Body of pancreas (tissue), 4 donors: ENCODE measurements at regions not wholly inside any gene's neighbourhood (a gene's known extent, or its start where the extent isn't known, plus 50 kb on each side); places are given as distances from the start of the nearest gene placed in this dataset.

Experiments used
- ATAC-seq: fragments of 150-250 bp; one replicate; pipeline ENCODE4 v1.9.1; 2016
- DNase-seq, 4 donors: peaks; one replicate each; pipeline ENCODE4 v3.0.0-alpha.2; 2019
- H3K27ac ChIP-seq, 4 donors: fragments of 200-600 bp; sonication (generic); 1 replicate in 3 of 4; 2 replicates in 1 of 4; pipeline versions ENCODE4 v1.5.1 to v1.6.1; 2016 to 2019; ENCODE audit warnings: mild to moderate bottlenecking in 1 of 4, mixed read lengths in 1 of 4, moderate library complexity in 1 of 4
- H3K27me3 ChIP-seq, 2 donors: fragments of 200-600 bp; sonication (generic); one replicate each; pipeline ENCODE4 v1.6.0; 2016; ENCODE audit warnings: mild to moderate bottlenecking in 1 of 2
- H3K36me3 ChIP-seq, 2 donors: fragments of 200-600 bp; sonication (generic); replicated peaks in 1 of 2; 2 replicates each; pipeline ENCODE4 v1.5.1; 2016; ENCODE audit warnings: low read depth in 2 of 2; ENCODE audit not compliant: insufficient read depth in 1 of 2
- H3K4me1 ChIP-seq: fragments of 200-600 bp; sonication (generic); one replicate; pipeline ENCODE4 v1.6.0; 2016
- H3K4me3 ChIP-seq, 2 donors: fragments of 200-600 bp; sonication (generic); 1 replicate in 1 of 2; 2 replicates in 1 of 2; pipeline ENCODE4 v1.5.1; 2016 to 2019
- H3K9me3 ChIP-seq, 3 donors: fragments of 200-600 bp; sonication (generic); 1 replicate in 2 of 3; 2 replicates in 1 of 3; pipeline ENCODE4 v1.5.1; 2016
- POLR2A ChIP-seq, 3 donors: fragments of 450-650 bp; IDR thresholded peaks; one replicate each; pipeline ENCODE4 v1.6.1; 2016; ENCODE audit warnings: antibody characterized with exemption in 3 of 3, mild to moderate bottlenecking in 2 of 3
- WGBS, 2 donors: methylation state at CpG; one replicate each; pipeline ENCODE4 v1.1.5; 2017; 5-methylcytosine and 5-hydroxymethylcytosine counted together
- intact Hi-C: fragments of 100-400 bp; cut with DNase I; formaldehyde crosslinking; loops from one replicate; pipeline ENCODE4 v1.15.1; 2023
- TF ChIP-seq, protein P1 (sequence below), 7 experiments: fragments of 450-650 bp in 4 of 7; fragments of 200-600 bp in 3 of 7; sonication (generic) in 3 of 7; IDR thresholded peaks; one replicate each; pipeline ENCODE4 v1.5.1; 2016 to 2019; ENCODE audit warnings: antibody characterized with exemption in 7 of 7

DNA sequence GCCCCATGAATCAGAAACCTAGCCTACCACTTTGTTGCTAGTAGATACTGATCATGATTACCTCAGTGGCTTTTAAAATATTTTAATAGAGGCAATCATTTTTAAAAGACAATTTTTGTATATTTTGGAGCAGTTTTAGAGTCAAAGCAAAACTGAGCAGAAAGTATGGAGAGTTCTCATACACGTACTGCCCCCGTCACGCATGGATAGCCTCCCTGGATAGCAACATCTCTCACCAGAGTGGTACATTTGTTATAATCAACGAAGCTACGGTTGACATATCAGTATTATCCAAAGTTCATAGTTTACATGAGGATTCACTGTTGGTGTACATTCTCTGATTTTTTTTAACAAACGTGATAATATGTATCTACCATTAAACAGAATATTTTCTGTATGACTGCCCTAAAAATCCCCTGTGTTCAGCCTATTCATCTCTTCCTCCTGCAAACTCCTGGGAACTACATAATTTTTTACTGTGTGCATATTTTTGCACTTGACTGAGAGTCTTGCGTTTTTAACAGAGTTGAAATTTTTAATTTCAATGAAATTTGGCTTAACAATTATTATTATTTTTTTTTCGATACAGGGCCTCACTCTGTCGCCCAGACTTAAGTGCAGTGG, 1436.8 kb upstream of the PCDH9 start:
- DNase-seq (no peak), ATAC-seq (no peak)
- Histone ChIP-seq H3K9me3 (no peaks in the 10 kb centered on the region), H3K4me3 (no peak overlapping the region), H3K27ac (no peak overlapping the region), H3K4me1 (no peaks in the 10 kb centered on the region), H3K36me3 (no peaks in the 10 kb centered on the region), H3K27me3 (no peaks in the 10 kb centered on the region)
- 69% methylated on average over 9 of the region's 9 CpGs for WGBS, 2 donors
- intact Hi-C loops = no loop called here
- no peak for TF ChIP-seq POLR2A (IDR thresholded peaks at IDR 0.05)
- TF ChIP-seq, protein P1, sequence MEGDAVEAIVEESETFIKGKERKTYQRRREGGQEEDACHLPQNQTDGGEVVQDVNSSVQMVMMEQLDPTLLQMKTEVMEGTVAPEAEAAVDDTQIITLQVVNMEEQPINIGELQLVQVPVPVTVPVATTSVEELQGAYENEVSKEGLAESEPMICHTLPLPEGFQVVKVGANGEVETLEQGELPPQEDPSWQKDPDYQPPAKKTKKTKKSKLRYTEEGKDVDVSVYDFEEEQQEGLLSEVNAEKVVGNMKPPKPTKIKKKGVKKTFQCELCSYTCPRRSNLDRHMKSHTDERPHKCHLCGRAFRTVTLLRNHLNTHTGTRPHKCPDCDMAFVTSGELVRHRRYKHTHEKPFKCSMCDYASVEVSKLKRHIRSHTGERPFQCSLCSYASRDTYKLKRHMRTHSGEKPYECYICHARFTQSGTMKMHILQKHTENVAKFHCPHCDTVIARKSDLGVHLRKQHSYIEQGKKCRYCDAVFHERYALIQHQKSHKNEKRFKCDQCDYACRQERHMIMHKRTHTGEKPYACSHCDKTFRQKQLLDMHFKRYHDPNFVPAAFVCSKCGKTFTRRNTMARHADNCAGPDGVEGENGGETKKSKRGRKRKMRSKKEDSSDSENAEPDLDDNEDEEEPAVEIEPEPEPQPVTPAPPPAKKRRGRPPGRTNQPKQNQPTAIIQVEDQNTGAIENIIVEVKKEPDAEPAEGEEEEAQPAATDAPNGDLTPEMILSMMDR (IDR thresholded peaks at IDR 0.05) = no peak

DNA sequence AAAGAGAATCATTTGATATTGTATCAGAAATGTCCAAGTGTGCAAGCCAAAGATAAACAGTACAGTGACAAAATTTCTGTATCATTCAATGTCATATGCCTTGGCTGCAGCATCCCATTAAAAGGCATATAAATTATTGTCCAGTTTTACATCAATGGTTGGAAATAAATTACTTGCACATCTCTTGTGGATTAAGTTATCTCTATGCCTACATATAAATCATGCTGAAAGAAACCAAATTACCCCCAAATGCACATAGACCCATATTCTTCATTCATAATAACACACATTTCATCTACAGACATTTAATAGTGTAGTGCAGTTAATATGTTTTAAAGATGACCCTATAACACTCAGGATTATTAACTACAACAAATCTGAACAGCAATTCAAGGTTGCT, 1415.7 kb upstream of the PCDH9 start:
- Histone ChIP-seq H3K27ac (no peak overlapping the region), H3K27me3 (no peaks in the 10 kb centered on the region), H3K9me3 (no peaks in the 10 kb centered on the region), H3K36me3 (no peaks in the 10 kb centered on the region), H3K4me3 (no peak overlapping the region), H3K4me1 (no peaks in the 10 kb centered on the region)
- intact Hi-C loops = no loop called here
- TF ChIP-seq, protein P1 (IDR thresholded peaks at IDR 0.05) = no peak
- TF ChIP-seq POLR2A (IDR thresholded peaks at IDR 0.05) = no peak
- DNase-seq (no peak), ATAC-seq (no peak)

DNA sequence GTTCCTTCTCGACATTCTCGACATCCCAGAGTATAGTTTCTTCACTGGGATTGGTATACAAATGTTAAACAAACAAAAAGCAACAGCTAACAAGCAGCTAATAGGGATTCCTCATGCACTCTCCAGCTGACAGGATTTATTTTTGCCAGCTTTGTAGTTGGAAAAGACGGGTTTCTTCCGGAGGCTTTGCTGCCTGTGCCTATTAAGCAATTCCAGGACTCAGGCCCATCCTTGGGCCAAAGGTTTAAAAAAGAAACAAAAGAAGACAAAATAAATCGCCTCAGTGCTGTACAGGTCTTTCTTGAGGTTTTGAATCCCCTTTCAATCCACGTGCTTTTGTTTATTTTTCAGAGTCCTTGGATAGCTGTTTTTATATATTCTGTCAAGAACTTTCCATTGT, 1414.5 kb upstream of the PCDH9 start:
- no peaks in the 10 kb centered on the region for H3K36me3 ChIP-seq
- intact Hi-C loops = no loop called here
- no peaks in the 10 kb centered on the region for H3K27me3 ChIP-seq
- DNase-seq = no peak
- 44 to 52% methylated on average over 6 of the region's 6 CpGs for WGBS, 2 donors
- no peaks in the 10 kb centered on the region for H3K9me3 ChIP-seq
- H3K4me3 ChIP-seq = no peak overlapping the region
- H3K4me1 ChIP-seq = no peaks in the 10 kb centered on the region
- ATAC-seq = no peak
- TF ChIP-seq POLR2A (IDR thresholded peaks at IDR 0.05) = no peak
- TF ChIP-seq, protein P1 (IDR thresholded peaks at IDR 0.05) = no peak
- no peak overlapping the region for H3K27ac ChIP-seq

DNA sequence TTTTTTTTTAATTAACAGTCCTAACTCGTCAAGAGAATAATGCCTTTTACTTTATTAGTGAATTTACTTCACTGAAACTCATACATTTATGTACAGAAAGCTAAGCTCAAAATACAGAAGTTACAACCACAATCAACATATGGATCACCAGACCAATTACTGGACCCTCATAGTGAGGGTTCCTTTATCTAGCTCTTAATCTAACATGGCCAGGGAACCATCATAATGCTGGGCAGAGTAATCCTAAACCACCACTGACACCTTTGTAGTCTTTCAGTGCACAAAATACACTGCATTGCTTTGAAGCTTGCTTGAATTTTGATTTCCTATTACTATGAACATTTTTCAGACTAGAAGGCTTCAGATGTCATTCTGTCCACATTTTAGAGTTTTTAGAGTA, 1406.6 kb upstream of the PCDH9 start:
- no peaks in the 10 kb centered on the region for H3K27me3 ChIP-seq
- H3K36me3 ChIP-seq = no peaks in the 10 kb centered on the region
- no peaks in the 10 kb centered on the region for H3K4me1 ChIP-seq
- no peak overlapping the region for H3K27ac ChIP-seq
- TF ChIP-seq POLR2A (IDR thresholded peaks at IDR 0.05) = no peak
- TF ChIP-seq, protein P1 (IDR thresholded peaks at IDR 0.05) = no peak
- H3K4me3 ChIP-seq = no peak overlapping the region
- H3K9me3 ChIP-seq = no peaks in the 10 kb centered on the region
- WGBS, 2 donors = 30 to 41% methylated on average over 1 of the region's 1 CpG
- intact Hi-C loops = no loop called here
- DNase-seq (no peak), ATAC-seq (no peak)

DNA sequence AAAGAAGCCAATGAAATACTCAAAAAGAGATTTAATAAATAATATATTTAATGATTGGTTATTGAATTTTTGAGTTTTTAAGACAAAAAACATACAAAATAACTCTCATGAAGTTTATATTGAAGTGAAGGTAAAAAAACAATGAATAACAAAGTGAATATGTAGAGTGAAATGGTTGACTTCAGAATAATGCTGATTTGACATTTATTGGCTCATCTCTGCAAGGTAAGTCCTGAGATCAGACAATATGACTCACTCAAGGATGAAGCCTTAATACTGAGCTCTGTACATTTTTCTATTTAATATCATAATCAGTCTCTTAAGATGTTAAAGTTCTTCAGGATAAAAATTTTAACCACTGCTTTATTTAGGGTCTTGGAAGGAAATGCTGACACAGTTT, 1398.9 kb upstream of the PCDH9 start:
- no peak overlapping the region for H3K27ac ChIP-seq
- H3K27me3 ChIP-seq = no peaks in the 10 kb centered on the region
- DNase-seq (no peak), ATAC-seq (no peak)
- no peak overlapping the region for H3K4me3 ChIP-seq
- H3K4me1 ChIP-seq = no peaks in the 10 kb centered on the region
- TF ChIP-seq, protein P1 (IDR thresholded peaks at IDR 0.05) = no peak
- TF ChIP-seq POLR2A (IDR thresholded peaks at IDR 0.05) = no peak
- intact Hi-C loops = no loop called here
- no peaks in the 10 kb centered on the region for H3K36me3 ChIP-seq
- H3K9me3 ChIP-seq = no peaks in the 10 kb centered on the region
